Esophagus muscularis mucosa (tissue), 3 donors: ENCODE measurements at regions not wholly inside any gene's neighbourhood (a gene's known extent, or its start where the extent isn't known, plus 50 kb on each side); places are given as distances from the start of the nearest gene placed in this dataset.

ENCODE experiments used
- CTCF ChIP-seq, 3 experiments: fragments of 200-600 bp in 2 of 3; fragments of 450-650 bp in 1 of 3; sonication (generic) in 2 of 3; IDR thresholded peaks; one replicate each; pipeline ENCODE4 v1.5.1; 2017 to 2019; ENCODE audit warnings: antibody characterized with exemption in 3 of 3, mild to moderate bottlenecking in 2 of 3, moderate library complexity in 1 of 3
- EP300 ChIP-seq: sonication (generic); formaldehyde crosslinking; IDR thresholded peaks from one replicate; pipeline ENCODE4 v1.6.1; 2017; ENCODE audit warnings: antibody characterized with exemption

- TF ChIP-seq CTCF (IDR thresholded peaks at IDR 0.05) (no peak), EP300 (no peak)
Observed at GRCh38 chr7:131652194-131652593, 95.8 kb upstream of the PODXL start.
